H1 (cell line): ENCODE measurements at regions not wholly inside any gene's neighbourhood (a gene's known extent, or its start where the extent isn't known, plus 50 kb on each side); places are given as distances from the start of the nearest gene placed in this dataset.

Experiments
- CTCF ChIA-PET: fragments of 300-600 bp; sonication (Branson Sonifier 250); formaldehyde crosslinking; loops from one replicate; lab custom pipeline; 2021; ENCODE audit not compliant: partially characterized antibody; lab: Charles Lee
- POLR2A ChIA-PET: fragments of 300-600 bp; sonication (Branson Sonifier 250); formaldehyde crosslinking; loops from one replicate; lab custom pipeline; 2021; ENCODE audit warnings: inconsistent platforms; ENCODE audit not compliant: partially characterized antibody; lab: Charles Lee
- DNase-seq, 2 experiments: peaks; one replicate each; pipeline versions ENCODE4 v3.0.0 to v3.0.0-alpha.2; 2010 to 2022; ENCODE audit warnings: low spot score in 2 of 2, low read depth in 1 of 2, mixed read lengths in 1 of 2
- FAIRE-seq: peaks from 2 replicates; lab custom pipeline; 2011; peaks lifted over from hg19 to GRCh38; lab: Jason Lieb, UNC
- H2AFZ ChIP-seq: 2 replicates; pipeline ENCODE4 v1.8.1; 2012; ENCODE audit warnings: low read length, inconsistent platforms
- H2AK5ac ChIP-seq: 2 replicates; pipeline ENCODE4 v1.6.1; 2013; ENCODE audit warnings: low read depth, low read length
- H2BK120ac ChIP-seq: replicated peaks from 2 replicates; pipeline ENCODE3; 2013; ENCODE audit warnings: low read depth, low read length, inconsistent platforms
- H2BK12ac ChIP-seq: 2 replicates; pipeline ENCODE4 v1.6.1; 2013; ENCODE audit warnings: low read depth, low read length
- H2BK15ac ChIP-seq: 2 replicates; pipeline ENCODE4 v1.6.1; 2013; ENCODE audit warnings: low read length
- H2BK20ac ChIP-seq: 2 replicates; pipeline ENCODE4 v1.6.1; 2013; ENCODE audit warnings: low read length
- H2BK5ac ChIP-seq: 2 replicates; pipeline ENCODE4 v1.6.1; 2013; ENCODE audit warnings: low read depth, low read length
- H3K14ac ChIP-seq: 2 replicates; pipeline ENCODE4 v1.6.1; 2013; ENCODE audit warnings: inconsistent platforms; ENCODE audit not compliant: insufficient read length
- H3K18ac ChIP-seq: 2 replicates; pipeline ENCODE4 v1.6.1; 2013; ENCODE audit warnings: low read length; ENCODE audit errors: extremely low read depth
- H3K23ac ChIP-seq: 2 replicates; pipeline ENCODE4 v1.6.1; 2013; ENCODE audit warnings: inconsistent platforms; ENCODE audit not compliant: insufficient read length
- H3K23me2 ChIP-seq: 2 replicates; pipeline ENCODE4 v1.6.1; 2013; ENCODE audit warnings: low read depth, low read length
- H3K27ac ChIP-seq: 2 replicates; pipeline ENCODE4 v1.6.1; 2011; ENCODE audit warnings: low read depth, low read length, inconsistent platforms
- H3K27me3 ChIP-seq, 4 experiments: replicated peaks in 1 of 4; 1 replicate in 1 of 4; 2 replicates in 3 of 4; pipeline versions ENCODE4 v1.6.1 to v1.8.1; 2011 to 2013; ENCODE audit warnings: low read length in 3 of 4, mild to moderate bottlenecking in 3 of 4, inconsistent platforms in 2 of 4, mixed read lengths in 2 of 4, moderate library complexity in 1 of 4; ENCODE audit not compliant: control insufficient read depth in 3 of 4, insufficient read depth in 3 of 4; ENCODE audit errors: extremely low read depth in 1 of 4
- H3K36me3 ChIP-seq, 4 experiments: 2 replicates each; pipeline versions ENCODE4 v1.6.1 to v1.8.1; 2011 to 2013; ENCODE audit warnings: mild to moderate bottlenecking in 4 of 4, low read length in 3 of 4, moderate library complexity in 2 of 4, control low read depth in 1 of 4, inconsistent platforms in 1 of 4; ENCODE audit not compliant: insufficient read depth in 4 of 4, control insufficient read depth in 2 of 4
- H3K4ac ChIP-seq: replicated peaks from 2 replicates; pipeline ENCODE3; 2013; ENCODE audit warnings: low read length, low read depth, mixed read lengths, inconsistent platforms; ENCODE audit not compliant: insufficient read length
- H3K4me1 ChIP-seq, 4 experiments: replicated peaks in 1 of 4; 1 replicate in 1 of 4; 2 replicates in 3 of 4; pipeline versions ENCODE4 v1.6.1 to v1.8.1; 2011 to 2013; ENCODE audit warnings: low read length in 3 of 4, inconsistent platforms in 2 of 4, mixed read lengths in 1 of 4; ENCODE audit not compliant: insufficient read depth in 4 of 4, control insufficient read depth in 3 of 4
- H3K4me2 ChIP-seq, 2 experiments: 2 replicates each; pipeline versions ENCODE4 v1.6.1 to v1.8.1; 2011 to 2013; ENCODE audit warnings: low read depth in 2 of 2, low read length in 2 of 2, control low read depth in 1 of 2, inconsistent platforms in 1 of 2, mild to moderate bottlenecking in 1 of 2; ENCODE audit not compliant: insufficient read depth in 1 of 2
- H3K4me3 ChIP-seq, 4 experiments: fragments of 200-600, 300-600 bp in 1 of 4; sonication (generic), shearing (Covaris generic), sonication (Bioruptor Twin) in 1 of 4; 2 replicates each; pipeline versions ENCODE4 v1.5.1 to v1.8.1; 2011 to 2016; ENCODE audit warnings: low read length in 4 of 4, low read depth in 3 of 4, control low read depth in 2 of 4, inconsistent platforms in 2 of 4, mild to moderate bottlenecking in 2 of 4, mixed read lengths in 1 of 4, moderate library complexity in 1 of 4; ENCODE audit not compliant: insufficient read depth in 2 of 4; ENCODE audit errors: extremely low read depth in 1 of 4
- H3K56ac ChIP-seq: replicated peaks from 2 replicates; pipeline ENCODE3; 2013; ENCODE audit warnings: low read depth, mild to moderate bottlenecking, mixed read lengths, low read length, inconsistent platforms; ENCODE audit not compliant: insufficient read length
- H3K79me1 ChIP-seq: 2 replicates; pipeline ENCODE4 v1.6.1; 2013; ENCODE audit warnings: low read depth, low read length, control low read depth
- H3K79me2 ChIP-seq, 2 experiments: 2 replicates each; pipeline versions ENCODE4 v1.6.1 to v1.8.1; 2012 to 2013; ENCODE audit warnings: low read length in 2 of 2, mild to moderate bottlenecking in 2 of 2, inconsistent platforms in 1 of 2; ENCODE audit not compliant: insufficient read depth in 2 of 2, control insufficient read depth in 1 of 2
- H3K9ac ChIP-seq, 4 experiments: replicated peaks in 1 of 4; 1 replicate in 1 of 4; 2 replicates in 3 of 4; pipeline versions ENCODE4 v1.6.1 to v1.8.1; 2011 to 2013; ENCODE audit warnings: low read depth in 3 of 4, low read length in 3 of 4, control low read depth in 2 of 4, mild to moderate bottlenecking in 2 of 4, moderate library complexity in 2 of 4, inconsistent platforms in 1 of 4; ENCODE audit errors: extremely low read depth in 1 of 4
- H3K9me3 ChIP-seq, 2 experiments: 2 replicates each; pipeline versions ENCODE4 v1.6.1 to v1.8.1; 2012 to 2013; ENCODE audit warnings: mild to moderate bottlenecking in 2 of 2, moderate library complexity in 2 of 2, control low read depth in 1 of 2, inconsistent platforms in 1 of 2, low read depth in 1 of 2, low read length in 1 of 2, mixed read lengths in 1 of 2; ENCODE audit not compliant: insufficient read depth in 2 of 2
- H4K20me1 ChIP-seq, 2 experiments: replicated peaks in 1 of 2; 2 replicates each; pipeline versions ENCODE3 to v1.8.1; 2011 to 2013; ENCODE audit warnings: inconsistent platforms in 2 of 2, low read length in 2 of 2, mild to moderate bottlenecking in 1 of 2; ENCODE audit not compliant: insufficient read depth in 2 of 2, control insufficient read depth in 1 of 2
- H4K5ac ChIP-seq: 2 replicates; pipeline ENCODE4 v1.6.1; 2013; ENCODE audit warnings: low read length, low read depth, mixed read lengths, inconsistent platforms; ENCODE audit not compliant: insufficient read length
- H4K8ac ChIP-seq: 2 replicates; pipeline ENCODE4 v1.8.0; 2013; ENCODE audit warnings: mild to moderate bottlenecking, moderate library complexity, low read length, inconsistent platforms; ENCODE audit not compliant: insufficient read depth; ENCODE audit errors: extremely low read depth
- H4K91ac ChIP-seq: replicated peaks from 2 replicates; pipeline ENCODE3; 2013; ENCODE audit warnings: low read length, mixed read lengths, inconsistent platforms; ENCODE audit not compliant: insufficient read length
- ATF3 ChIP-seq: IDR thresholded peaks from 2 replicates; pipeline ENCODE4 v1.6.1; 2011; ENCODE audit warnings: low read depth, mild to moderate bottlenecking, low read length; ENCODE audit not compliant: insufficient read depth
- BCL11A ChIP-seq, 2 experiments: IDR thresholded peaks; one replicate each; pipeline ENCODE4 v1.6.1; 2011; ENCODE audit warnings: low read depth in 2 of 2, low read length in 2 of 2, mild to moderate bottlenecking in 2 of 2
- BRCA1 ChIP-seq: IDR thresholded peaks from 2 replicates; pipeline ENCODE4 v1.6.1; 2012; ENCODE audit warnings: low read depth, low read length, improper control_type of control experiment
- CHD2 ChIP-seq: IDR thresholded peaks from 2 replicates; pipeline ENCODE4 v1.6.1; 2012; ENCODE audit warnings: low read length, improper control_type of control experiment
- CTCF ChIP-seq, 3 experiments: IDR thresholded peaks; 1 replicate in 2 of 3; 2 replicates in 1 of 3; pipeline versions ENCODE4 v1.5.1 to v1.6.1; 2011; ENCODE audit warnings: low read length in 3 of 3, mild to moderate bottlenecking in 3 of 3, inconsistent platforms in 2 of 3, low read depth in 1 of 3, moderate library complexity in 1 of 3; ENCODE audit not compliant: insufficient read depth in 1 of 3; ENCODE audit errors: control extremely low read depth in 1 of 3
- KDM1A ChIP-seq: fragments of 200-600, 300-600 bp; sonication (generic); IDR thresholded peaks from 2 replicates; pipeline ENCODE4 v1.7.1; 2016; ENCODE audit warnings: mild to moderate bottlenecking, low read length, borderline replicate concordance
- KDM4A ChIP-seq: IDR thresholded peaks from one replicate; pipeline ENCODE4 v1.7.1; 2012; ENCODE audit warnings: low read depth, mild to moderate bottlenecking, moderate library complexity, low read length, inconsistent platforms; ENCODE audit not compliant: severe bottlenecking
- POLR2A ChIP-seq, 2 experiments: IDR thresholded peaks; 1 replicate in 1 of 2; 2 replicates in 1 of 2; pipeline ENCODE4 v1.6.1; 2011; ENCODE audit warnings: low read depth in 2 of 2, low read length in 2 of 2, mild to moderate bottlenecking in 2 of 2; ENCODE audit errors: control extremely low read depth in 1 of 2
- RNF2 ChIP-seq: fragments of 200-900, 300-1000 bp; sonication (generic); IDR thresholded peaks from 2 replicates; pipeline ENCODE4 v1.7.1; 2016; ENCODE audit warnings: borderline replicate concordance, low read depth, mild to moderate bottlenecking, antibody characterized with exemption, low read length; ENCODE audit not compliant: poor library complexity, severe bottlenecking; ENCODE audit errors: missing control alignments
- SIX5 ChIP-seq: IDR thresholded peaks from 2 replicates; pipeline ENCODE4 v1.6.1; 2011; ENCODE audit warnings: mild to moderate bottlenecking, low read depth, low read length
- WGBS, 2 experiments: shearing (Covaris generic) in 1 of 2; methylation state at CpG; one replicate each; pipeline versions ENCODE4 v1.1.6 to v1.1.7; 2013 to 2015; ENCODE audit warnings: low lambda C conversion rate in 2 of 2, mixed read lengths in 2 of 2, inconsistent platforms in 1 of 2, low coverage in 1 of 2, missing lambda C conversion rate in 1 of 2; ENCODE audit not compliant: insufficient replicate concordance in 2 of 2, insufficient coverage in 1 of 2, insufficient read length in 1 of 2; ENCODE audit errors: extremely low coverage in 1 of 2, missing lambda C conversion rate in 1 of 2; 5-methylcytosine and 5-hydroxymethylcytosine counted together

GRCh38 chr16:87068762-87069150 lies 248.4 kb downstream of the C16orf95 start:
- Histone ChIP-seq H3K4me1 (peaks cover 0 to 2% (median 0%) of the 10 kb centered on the region in 4 experiments; a peak in 2 of 7 replicates), H2BK5ac (no peak overlapping the region), H3K9ac (no peak overlapping the region), H4K8ac (no peak overlapping the region), H3K27me3 (no peaks in the 10 kb centered on the region), H3K4me3 (no peak overlapping the region), H3K79me1 (no peaks in the 10 kb centered on the region), H3K79me2 (no peaks in the 10 kb centered on the region), H3K4ac (no peak overlapping the region), H2BK12ac (no peak overlapping the region; the same call in 1 of the 2 replicates), H3K23ac (no peak overlapping the region), H3K36me3 (no peaks in the 10 kb centered on the region), H2BK15ac (no peak overlapping the region), H4K20me1 (no peaks in the 10 kb centered on the region), H4K5ac (no peak overlapping the region), H2BK120ac (no peak overlapping the region), H3K9me3 (no peaks in the 10 kb centered on the region), H3K23me2 (no peaks in the 10 kb centered on the region), H4K91ac (no peak overlapping the region), H3K56ac (no peak overlapping the region), H3K27ac (no peak overlapping the region), H2BK20ac (peak overlapping the region; percentile 61; the same call in 1 of the 2 replicates), H3K14ac (no peak overlapping the region), H2AFZ (no peak overlapping the region), H2AK5ac (no peak overlapping the region), H3K18ac (no peak overlapping the region), H3K4me2 (no peak overlapping the region)
- POLR2A ChIA-PET, result no interaction called here
- FAIRE-seq (no peak), DNase-seq (no peak)
- CTCF ChIA-PET, result interaction anchor here (0.6 to 1.0 kb wide), 4 partner anchors 9 to 473 kb away, joined by 3 to 4 read pairs (median 4); no protein-coding TSS in a partner anchor
- TF ChIP-seq POLR2A (IDR thresholded peaks at IDR 0.05; ENCODE audit: control extremely low read depth in 1 of 2, low read depth in 2 of 2, low read length in 2 of 2) (no peak), ATF3 (no peak), RNF2 (no peak), KDM1A (no peak), BCL11A (IDR thresholded peaks at IDR 0.05; ENCODE audit: low read depth in 2 of 2, low read length in 2 of 2) (no peak), CHD2 (no peak), KDM4A (no peak), CTCF (IDR thresholded peaks at IDR 0.05; ENCODE audit: control extremely low read depth in 1 of 3, insufficient read depth in 1 of 3, low read depth in 1 of 3, low read length in 3 of 3) (no peak), SIX5 (no peak), BRCA1 (no peak)
- WGBS, 2 experiments, result 92% methylated on average over 15 of the region's 20 CpGs; no CpG with 5 or more reads in 1 of the 2 experiments
